GM12873 (cell line): ENCODE measurements at regions not wholly inside any gene's neighbourhood (a gene's known extent, or its start where the extent isn't known, plus 50 kb on each side); places are given as distances from the start of the nearest gene placed in this dataset.

Source experiments
- TF ChIP-seq, protein P1 (sequence below): IDR thresholded peaks from 2 replicates; pipeline ENCODE4 v1.5.1; 2012; ENCODE audit warnings: low read depth, mild to moderate bottlenecking, moderate library complexity, low read length, control low read depth; ENCODE audit not compliant: insufficient read depth; ENCODE audit errors: missing control alignments

DNA sequence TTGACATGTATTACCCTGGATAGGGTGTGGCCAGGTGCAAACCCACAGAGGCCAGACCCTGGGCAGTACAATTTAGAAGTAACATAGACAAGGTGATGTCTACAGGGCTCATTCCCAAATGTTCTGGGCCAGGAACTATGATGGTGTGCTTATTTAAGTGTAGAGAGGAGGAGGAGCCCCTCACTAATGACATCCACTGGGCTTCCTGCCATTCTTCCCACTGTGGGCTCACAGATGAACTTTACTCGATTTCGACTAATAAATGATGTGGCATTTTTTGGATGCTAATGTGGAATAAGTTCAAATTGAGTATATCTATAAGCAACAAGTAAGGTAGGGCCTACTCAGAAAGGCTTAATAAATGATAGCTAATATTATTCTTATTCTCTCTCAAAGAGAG lies 280.9 kb upstream of the BOD1L1 start:
- TF ChIP-seq, protein P1, sequence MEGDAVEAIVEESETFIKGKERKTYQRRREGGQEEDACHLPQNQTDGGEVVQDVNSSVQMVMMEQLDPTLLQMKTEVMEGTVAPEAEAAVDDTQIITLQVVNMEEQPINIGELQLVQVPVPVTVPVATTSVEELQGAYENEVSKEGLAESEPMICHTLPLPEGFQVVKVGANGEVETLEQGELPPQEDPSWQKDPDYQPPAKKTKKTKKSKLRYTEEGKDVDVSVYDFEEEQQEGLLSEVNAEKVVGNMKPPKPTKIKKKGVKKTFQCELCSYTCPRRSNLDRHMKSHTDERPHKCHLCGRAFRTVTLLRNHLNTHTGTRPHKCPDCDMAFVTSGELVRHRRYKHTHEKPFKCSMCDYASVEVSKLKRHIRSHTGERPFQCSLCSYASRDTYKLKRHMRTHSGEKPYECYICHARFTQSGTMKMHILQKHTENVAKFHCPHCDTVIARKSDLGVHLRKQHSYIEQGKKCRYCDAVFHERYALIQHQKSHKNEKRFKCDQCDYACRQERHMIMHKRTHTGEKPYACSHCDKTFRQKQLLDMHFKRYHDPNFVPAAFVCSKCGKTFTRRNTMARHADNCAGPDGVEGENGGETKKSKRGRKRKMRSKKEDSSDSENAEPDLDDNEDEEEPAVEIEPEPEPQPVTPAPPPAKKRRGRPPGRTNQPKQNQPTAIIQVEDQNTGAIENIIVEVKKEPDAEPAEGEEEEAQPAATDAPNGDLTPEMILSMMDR, result no peak

DNA sequence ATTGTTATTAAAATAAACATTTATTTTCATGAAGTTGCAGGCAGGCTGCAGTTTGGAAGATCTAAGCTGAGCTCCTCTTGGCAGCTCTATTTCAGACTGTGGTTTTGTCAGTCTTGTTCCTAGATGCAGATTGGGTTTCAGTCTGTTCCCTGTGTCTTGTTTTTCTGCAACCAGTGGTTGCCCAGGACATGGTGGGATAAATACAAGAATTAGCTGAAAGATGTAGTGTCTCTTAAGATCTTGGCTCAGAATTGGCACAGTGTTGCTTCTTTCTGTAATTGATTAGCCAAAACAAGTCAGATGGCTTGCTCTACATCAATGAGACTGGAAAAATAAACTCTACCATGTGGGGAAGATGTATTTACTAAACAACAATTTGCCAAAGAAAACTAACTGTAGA lies 283.0 kb upstream of the BOD1L1 start:
- TF ChIP-seq, protein P1, result no peak

DNA sequence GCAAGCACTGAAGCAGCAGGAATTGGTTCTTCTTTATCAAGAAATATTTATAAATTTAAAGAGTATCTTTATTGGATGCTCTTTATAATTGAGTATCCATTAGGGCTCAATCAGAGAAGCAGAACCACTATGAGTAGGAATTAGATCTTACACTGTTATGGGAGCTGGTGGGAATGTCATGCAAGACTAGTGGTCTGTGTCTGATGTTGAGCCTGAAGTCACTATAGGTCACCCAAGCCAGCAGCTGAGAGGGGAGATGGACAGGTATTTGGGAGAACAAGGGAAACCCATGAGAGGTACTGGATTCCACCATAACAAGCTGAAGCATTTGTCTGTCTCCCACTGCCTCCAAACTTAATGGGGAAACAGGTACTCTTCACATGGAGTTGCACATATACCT lies 283.7 kb upstream of the BOD1L1 start:
- TF ChIP-seq, protein P1, result no peak

DNA sequence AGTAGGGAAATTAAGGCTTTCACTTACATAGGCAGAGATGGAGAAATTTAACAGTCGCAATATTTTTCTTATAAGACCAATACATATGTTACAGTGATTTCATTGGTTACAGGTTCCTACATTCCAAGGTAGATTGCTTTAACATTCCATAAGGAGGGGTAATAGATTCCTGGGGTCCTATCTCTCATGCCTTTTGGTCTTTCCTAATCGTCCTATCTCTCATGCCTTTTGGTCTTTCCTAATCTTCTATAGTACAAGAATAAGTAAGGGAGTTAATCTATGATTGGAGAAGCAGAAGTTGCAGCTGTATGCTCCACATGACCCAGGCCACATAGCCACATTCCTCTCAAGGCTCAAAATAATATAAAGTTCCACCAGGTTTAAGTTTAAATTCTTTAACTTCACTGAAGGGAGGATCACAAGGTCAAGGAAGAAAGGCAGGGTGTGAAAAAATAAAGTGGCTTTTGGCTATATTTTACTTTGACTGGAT lies 285.0 kb upstream of the BOD1L1 start:
- TF ChIP-seq, protein P1, result no peak

DNA sequence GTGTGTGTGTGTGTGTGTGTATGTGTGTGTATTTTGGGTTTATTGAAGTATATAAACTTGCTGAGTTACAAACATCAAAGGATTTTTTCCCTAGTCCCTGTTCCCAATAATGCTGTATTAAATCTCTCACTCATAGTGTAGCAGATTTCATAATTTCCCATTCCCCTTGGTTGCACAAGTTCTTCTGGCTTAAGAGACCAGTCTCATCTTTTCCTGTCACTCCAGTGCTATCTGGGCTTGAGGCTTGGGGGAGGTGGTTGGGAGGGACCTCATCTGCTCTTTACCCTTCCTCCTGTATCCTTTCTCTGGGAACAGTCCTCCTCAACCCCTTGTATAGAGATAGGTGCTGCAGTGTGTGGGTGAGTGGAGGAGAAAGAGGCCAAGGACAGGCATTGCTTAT lies 285.4 kb upstream of the BOD1L1 start:
- TF ChIP-seq, protein P1, result no peak

DNA sequence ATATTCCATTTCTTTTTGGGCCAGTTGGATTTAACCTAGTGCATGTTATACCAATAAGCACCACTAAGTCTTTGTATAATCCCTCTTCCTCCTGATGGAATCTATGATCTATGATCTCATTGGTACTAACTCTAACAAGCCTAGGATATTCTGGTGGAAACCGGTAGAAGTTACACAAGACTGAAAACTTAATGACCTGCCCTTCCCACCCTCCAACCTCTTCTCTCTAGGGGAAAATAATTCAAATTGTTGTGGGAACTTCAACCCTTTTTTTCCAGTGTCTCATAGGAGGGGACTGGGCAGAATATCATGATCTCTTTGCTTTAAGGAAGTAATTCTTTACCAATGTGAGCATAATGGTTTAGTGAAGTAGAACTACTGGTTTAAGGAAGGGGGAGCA lies 289.5 kb upstream of the BOD1L1 start:
- TF ChIP-seq, protein P1, result no peak

DNA sequence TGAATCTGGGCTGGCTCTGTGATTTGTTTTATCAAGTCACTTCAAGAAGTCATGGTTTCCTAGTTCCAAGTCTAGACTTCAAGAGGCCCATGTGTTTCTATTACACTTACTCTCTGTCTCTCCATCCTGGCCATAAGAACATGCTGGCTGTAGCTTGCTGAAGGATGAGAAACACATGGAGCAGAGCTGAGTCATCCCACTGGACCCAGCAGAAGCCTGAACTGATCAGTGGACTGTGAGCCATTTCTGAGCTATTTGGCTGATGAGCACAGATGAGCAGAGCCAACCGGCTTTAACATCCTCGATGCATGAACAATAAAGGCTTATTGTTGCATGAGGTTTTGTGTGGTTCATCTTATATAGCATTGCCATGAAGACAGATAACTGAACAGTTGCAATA lies 290.6 kb upstream of the BOD1L1 start:
- TF ChIP-seq, protein P1, result no peak
